Mammary epithelial cell (primary cell): ENCODE measurements at regions not wholly inside any gene's neighbourhood (a gene's known extent, or its start where the extent isn't known, plus 50 kb on each side); places are given as distances from the start of the nearest gene placed in this dataset.

ENCODE experiments used
- CTCF ChIP-seq, 2 donors: IDR thresholded peaks in 1 of 2; conservative IDR thresholded peaks in 1 of 2; 2 replicates each; pipeline ENCODE4 v1.5.1; 2011 to 2012; ENCODE audit warnings: inconsistent platforms in 2 of 2, low read length in 2 of 2, mild to moderate bottlenecking in 2 of 2, control low read depth in 1 of 2, low read depth in 1 of 2; ENCODE audit not compliant: insufficient read depth in 1 of 2; ENCODE audit errors: extremely low read depth in 1 of 2
- EZH2 ChIP-seq: IDR thresholded peaks from 2 replicates; pipeline ENCODE4 v1.6.1; 2012; ENCODE audit warnings: low read length, inconsistent platforms, borderline replicate concordance

- TF ChIP-seq CTCF (conservative IDR thresholded peaks at IDR 0.05 in 1 of 2, IDR thresholded peaks at IDR 0.05 in 1 of 2; ENCODE audit: extremely low read depth in 1 of 2, insufficient read depth in 1 of 2, low read depth in 1 of 2, low read length in 2 of 2) (no peak), EZH2 (no peak)
These were observed 379.2 kb downstream of the SHANK2 start for GRCh38 chr11:70872955-70873735.
